22Rv1 (cell line): ENCODE measurements at regions not wholly inside any gene's neighbourhood (a gene's known extent, or its start where the extent isn't known, plus 50 kb on each side); places are given as distances from the start of the nearest gene placed in this dataset.

Experiments
- CTCF ChIP-seq: fragments of 450-650 bp; IDR thresholded peaks from 2 replicates; pipeline ENCODE4 v1.5.1; 2017; ENCODE audit warnings: mild to moderate bottlenecking
- ZFX ChIP-seq: fragments of 450-650 bp; IDR thresholded peaks from 2 replicates; pipeline ENCODE4 v1.6.1; 2017; ENCODE audit warnings: antibody characterized with exemption, borderline replicate concordance

- TF ChIP-seq CTCF (no peak), ZFX (no peak)
Measured at GRCh38 chr2:181311837-181312236, 145.3 kb upstream of the ITGA4 start.
